ENCODE measurements at regions not wholly inside any gene's neighbourhood (a gene's known extent, or its start where the extent isn't known, plus 50 kb on each side); places are given as distances from the start of the nearest gene placed in this dataset.

- H2AFZ ChIP-seq (ENCODE audit: low read length), result no peak overlapping the region
- no peak for DNase-seq (ENCODE audit: low spot score)
- no peaks in the 10 kb centered on the region for H3K27me3 ChIP-seq (ENCODE audit: control insufficient read depth in 1 of 2, insufficient read depth in 2 of 2, low read length in 2 of 2)
- FAIRE-seq, result no peak
- BruUV-seq (replicated peaks), result no TSS peak
- ATAC-seq, result no peak
- H3K4me2 ChIP-seq (ENCODE audit: low read depth, low read length), result no peak overlapping the region
- no peaks in the 10 kb centered on the region for H3K4me1 ChIP-seq (ENCODE audit: insufficient read depth, low read length)
- ChIA-PET CTCF (ENCODE audit: low intra/inter-chr PET ratio, low total read pairs) (no interaction called here), POLR2A (no interaction called here)
- TF ChIP-seq ZBTB44 (CRISPR knock-in tag; IDR thresholded peaks at IDR 0.05) (no peak), SIX1 (CRISPR knock-in tag; IDR thresholded peaks at IDR 0.05; ENCODE audit: borderline replicate concordance) (no peak), TERF1 (CRISPR knock-in tag; IDR thresholded peaks at IDR 0.05) (no peak), MAFF (IDR thresholded peaks at IDR 0.05; ENCODE audit: low read depth, low read length) (no peak), MBD4 (IDR thresholded peaks at IDR 0.05; ENCODE audit: borderline replicate concordance, low read length) (no peak), FOXA1 (IDR thresholded peaks at IDR 0.05) (no peak), FOXA1 (CRISPR knock-in tag; IDR thresholded peaks at IDR 0.05) (no peak), ATF7 (IDR thresholded peaks at IDR 0.05) (no peak), ATF7 (CRISPR knock-in tag; IDR thresholded peaks at IDR 0.05) (no peak)
- intact Hi-C loops (cut with micrococcal nuclease; ENCODE audit: unreplicated experiment) (no loop called here), in situ Hi-C loops (cut with HindIII; ENCODE audit: extremely low pct_ligation_motif_present, low pct_unique_long_range_greater_than_20kb) (no loop called here)
- peaks cover 18% of the 10 kb centered on the region for H3K9me3 ChIP-seq (ENCODE audit: low read length)
- no peak overlapping the region for H3K4me3 ChIP-seq (replicated peaks in 1 of 3; ENCODE audit: insufficient read depth in 1 of 3, low read depth in 2 of 3, low read length in 3 of 3)
- no peaks in the 10 kb centered on the region for H3K79me2 ChIP-seq (ENCODE audit: insufficient read depth, low read length)
- H3K36me3 ChIP-seq (replicated peaks in 1 of 2; ENCODE audit: control insufficient read depth in 1 of 2, insufficient read depth in 2 of 2, low read length in 2 of 2), result no peaks in the 10 kb centered on the region
- H3K27ac ChIP-seq (ENCODE audit: extremely low read length, insufficient read depth, low read length), result no peak overlapping the region
- no peaks in the 10 kb centered on the region for H4K20me1 ChIP-seq (ENCODE audit: insufficient read depth, low read length)
- no peak overlapping the region for H3K9ac ChIP-seq (ENCODE audit: insufficient read depth, low read depth, low read length)
- 23% methylated on average over 5 of the region's 5 CpGs for WGBS (ENCODE audit: low lambda C conversion rate)
Measured at GRCh38 chr14:86072116-86072894, 542.4 kb downstream of the FLRT2 start.
